Retina (tissue), 1 donor: ENCODE measurements at regions not wholly inside any gene's neighbourhood (a gene's known extent, or its start where the extent isn't known, plus 50 kb on each side); places are given as distances from the start of the nearest gene placed in this dataset.
"Not testable (repeated sequence)": the region's sequence is repeated elsewhere in the genome, so short reads cannot be mapped to it uniquely, and the experiment has no call there.

Experiments used
- DNase-seq: peaks from one replicate; pipeline ENCODE4 v3.0.0-alpha.2; 2016

DNA sequence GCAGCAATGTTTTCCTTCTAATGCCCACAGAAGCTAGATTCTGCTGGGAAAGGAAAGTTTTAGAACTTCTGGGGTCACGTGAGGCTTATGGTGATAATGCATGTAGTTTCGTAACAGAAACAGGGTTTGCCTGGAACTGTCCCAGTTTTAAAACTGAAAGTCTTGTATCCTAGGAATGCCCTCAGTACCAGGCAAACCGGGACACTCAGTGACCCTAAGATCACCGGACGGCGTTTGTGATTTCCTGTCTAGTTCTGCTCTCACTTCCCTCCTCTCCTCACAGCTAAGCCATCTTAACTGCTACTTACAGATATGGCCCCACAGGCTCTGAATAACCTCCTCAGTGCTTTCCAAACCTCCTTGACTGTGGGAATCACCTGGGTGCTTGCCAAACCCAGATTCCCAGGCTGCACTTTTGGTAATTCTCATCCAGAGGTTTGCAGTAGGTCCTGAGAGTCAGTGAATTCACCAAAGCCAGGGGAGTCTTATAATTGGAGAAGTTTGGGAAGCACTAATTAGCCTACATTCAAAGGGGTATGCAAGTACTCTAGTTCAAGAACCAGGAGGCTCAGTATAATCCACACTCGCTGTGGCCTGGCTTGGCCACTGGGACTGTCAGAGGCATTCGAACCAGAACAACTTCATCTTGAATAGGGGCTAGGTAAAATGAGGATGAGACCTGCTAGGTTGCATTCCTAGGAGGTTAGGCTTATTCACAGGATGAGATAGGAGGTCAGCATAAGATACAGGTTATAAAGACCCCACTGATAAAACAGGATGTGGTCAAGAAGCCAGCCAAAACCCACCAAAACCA, 231.6 kb upstream of the MYLIP start:
- DNase-seq: no peak

DNA sequence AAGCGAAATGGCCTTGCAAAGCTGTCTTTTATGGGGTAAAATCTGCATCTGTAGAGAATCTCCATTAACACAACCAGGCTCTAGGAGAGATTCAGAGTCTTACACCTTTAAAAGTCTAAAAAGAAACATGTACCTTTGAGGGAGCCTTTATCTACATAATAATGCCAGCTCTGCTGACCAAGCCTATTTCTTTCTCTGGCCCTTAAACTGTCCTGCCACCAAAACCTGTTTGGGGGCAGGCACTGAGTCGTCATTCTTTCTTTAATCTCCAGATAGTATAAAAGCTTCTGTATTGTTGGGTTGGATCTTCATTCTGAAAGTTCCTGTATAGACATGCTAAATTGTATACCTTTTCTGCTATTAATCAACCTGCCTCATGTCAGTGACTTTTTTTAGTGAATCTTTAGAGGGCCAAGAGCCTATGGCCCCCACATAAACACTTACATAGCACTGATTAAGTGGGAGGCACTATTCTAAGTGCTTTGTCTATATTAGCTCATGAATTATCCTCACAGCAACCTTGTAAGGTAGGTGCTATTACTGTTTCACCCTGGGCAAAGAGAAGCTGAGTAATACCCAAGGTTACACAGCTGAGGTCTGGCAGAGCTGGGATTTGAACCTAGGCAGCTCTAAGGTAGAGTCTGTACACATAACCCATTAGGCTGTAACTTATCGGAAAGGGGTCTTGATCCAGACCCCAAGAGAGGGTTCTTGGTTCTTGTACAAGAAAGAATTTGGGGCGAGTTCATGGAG, 232.3 kb upstream of the DTNBP1 start:
- no peak for DNase-seq

DNA sequence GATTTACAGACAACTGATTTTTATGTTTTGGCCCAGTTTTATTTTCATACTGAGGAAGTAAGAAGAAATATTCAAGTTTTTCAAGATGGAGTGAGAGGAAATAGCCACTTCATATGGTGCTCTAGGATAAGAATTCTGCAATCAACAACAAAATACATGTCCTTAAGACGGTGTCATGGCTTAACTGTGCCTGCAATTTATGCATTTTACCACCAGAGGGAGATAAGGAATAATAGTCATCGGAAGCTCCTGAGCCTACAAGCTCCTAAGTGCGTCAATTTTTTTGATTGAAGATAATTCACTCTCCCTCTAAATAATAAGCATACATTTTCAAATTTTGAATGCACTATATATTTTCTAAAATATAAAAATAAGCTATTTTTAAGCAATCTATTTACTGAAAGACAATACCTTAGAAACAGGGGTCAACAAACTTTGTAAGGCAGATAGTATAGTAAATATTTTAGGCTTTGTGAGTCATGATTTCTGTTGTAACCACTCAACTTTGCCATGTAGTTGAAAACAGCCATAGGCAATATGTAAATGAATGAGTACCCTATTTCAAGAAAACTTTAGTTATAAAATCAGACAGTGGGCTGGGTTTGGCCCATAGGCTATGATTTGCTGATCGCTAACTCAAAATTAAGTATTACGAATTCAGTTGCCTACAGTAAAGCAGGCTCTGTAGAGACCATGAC, 230.9 kb upstream of the DTNBP1 start:
- no peak for DNase-seq

DNA sequence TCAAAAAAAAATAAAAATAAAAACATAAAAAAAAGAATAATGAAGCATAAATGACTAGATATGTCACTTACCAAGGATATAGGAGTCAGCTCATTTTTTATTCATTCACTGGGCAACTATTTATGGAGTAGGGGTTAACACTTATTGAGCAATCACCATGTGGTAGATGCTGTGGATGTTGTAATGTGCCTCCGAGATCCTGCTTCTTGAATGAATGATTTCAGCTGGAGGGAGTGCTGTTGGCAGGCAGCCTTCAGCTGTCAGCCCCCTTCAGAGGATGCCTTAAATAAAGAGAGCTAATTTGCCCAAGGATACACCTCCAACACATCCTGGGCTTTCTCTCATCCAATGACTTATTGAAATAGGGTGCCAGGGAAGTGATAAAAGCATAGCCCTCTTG, 229.5 kb upstream of the DTNBP1 start:
- no peak for DNase-seq

DNA sequence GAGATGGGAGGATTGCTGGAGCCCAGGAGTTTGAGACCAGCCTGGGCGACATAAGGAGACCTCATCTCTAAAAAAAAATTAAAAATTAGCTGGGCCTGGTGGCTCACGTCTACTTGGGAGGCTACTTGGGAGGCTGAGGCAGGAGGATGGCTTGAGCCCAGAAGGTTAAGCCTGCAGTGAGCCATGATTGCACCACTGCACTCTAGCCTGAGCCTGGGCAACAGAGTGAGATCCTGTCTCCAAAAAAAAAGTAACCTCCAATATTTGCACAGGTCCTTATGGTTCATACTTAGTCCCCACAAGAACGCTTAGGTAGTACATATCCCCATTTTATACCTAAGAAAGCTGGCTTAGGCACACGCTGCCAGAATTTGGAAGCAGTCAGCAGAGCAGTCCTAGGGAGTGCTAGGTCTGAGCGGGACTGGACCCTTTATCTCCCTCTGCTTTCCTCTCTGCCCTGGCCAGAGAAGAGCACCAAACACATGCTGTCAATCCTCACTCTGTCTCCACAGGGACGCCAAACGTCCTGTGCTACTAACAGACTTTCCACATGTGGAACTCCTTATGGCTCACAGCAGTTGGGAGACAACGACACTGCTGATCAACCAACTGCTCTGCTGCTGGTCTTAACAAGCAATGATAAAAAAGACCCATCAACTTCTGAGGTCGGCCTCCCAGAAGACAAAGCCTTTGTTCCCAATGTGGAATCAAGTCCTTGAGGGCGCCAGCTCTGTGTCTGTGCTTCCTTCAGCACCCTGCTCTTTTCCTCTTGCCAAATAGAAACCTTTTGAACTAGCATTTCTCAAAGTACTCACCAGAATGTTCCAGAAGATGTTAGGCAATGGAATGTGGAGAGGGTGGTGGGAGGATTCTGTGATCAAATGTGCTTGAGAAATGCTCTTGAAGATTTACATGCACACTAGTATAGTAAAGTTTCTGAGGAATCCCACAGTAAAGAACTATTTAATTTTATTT, 226.3 kb upstream of the DTNBP1 start:
- DNase-seq: no peak

DNA sequence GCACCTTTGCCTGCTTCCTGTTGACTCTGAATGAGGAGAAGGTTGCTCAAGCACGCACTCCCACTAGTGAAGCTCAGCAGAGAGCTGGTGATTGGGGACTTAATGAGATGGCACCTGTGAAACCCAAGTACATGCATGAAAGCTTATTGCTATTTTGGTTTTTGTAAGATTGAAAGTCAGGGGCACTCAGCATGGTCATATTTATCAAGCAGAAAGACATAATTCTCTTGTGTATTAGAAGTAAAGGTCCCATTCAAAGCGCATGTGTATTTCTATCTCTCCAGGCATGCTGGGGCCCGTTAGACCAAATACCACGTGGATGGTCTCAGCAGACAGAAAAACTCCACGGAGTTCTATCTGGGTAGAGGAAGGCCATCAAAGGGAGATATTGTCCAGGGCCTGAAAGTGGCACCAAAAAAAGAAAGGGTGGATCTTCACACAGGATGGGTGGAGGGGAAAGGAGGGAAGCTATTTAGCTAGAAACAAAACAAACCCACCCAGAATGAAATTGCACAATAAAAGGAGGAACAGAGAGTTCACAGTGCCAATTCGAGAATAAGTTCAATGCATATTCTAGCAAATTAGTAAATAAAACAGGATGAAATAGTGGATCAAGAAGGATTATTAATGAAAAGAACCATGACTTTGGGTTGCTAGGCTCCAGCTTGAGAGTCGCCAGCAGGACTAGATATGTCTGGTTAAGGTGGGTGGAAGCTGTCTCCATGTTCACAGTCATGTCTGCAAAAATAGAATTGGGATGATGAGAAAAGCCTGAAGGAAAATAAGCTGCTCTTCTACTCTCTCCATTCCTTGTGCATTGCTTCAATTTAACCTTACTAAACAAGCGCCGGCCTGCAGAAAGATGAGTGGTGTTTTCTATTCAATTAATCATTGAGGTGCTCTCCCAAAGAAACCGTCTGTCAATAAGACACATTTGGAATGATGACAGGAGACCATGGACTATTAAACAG, 224.9 kb upstream of the DTNBP1 start:
- no peak for DNase-seq

DNA sequence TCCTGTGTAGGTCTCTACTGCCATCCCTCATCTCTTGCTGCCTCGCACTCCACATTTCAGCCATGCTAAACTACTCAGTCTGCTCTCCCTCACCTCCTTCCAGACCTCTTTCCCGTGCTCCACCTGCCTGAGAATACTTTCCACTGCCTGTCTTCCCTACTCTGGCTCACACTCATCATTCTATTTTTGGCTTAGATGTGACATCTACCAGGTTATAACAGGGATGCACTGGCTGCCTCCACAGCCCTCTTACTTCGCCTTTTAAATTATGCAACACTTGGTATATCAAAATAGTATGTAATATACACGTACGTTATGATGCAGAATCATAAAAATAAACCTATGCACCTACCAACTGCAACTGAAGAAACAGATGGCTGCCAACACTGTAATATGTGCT, 222.8 kb upstream of the DTNBP1 start:
- no peak for DNase-seq

DNA sequence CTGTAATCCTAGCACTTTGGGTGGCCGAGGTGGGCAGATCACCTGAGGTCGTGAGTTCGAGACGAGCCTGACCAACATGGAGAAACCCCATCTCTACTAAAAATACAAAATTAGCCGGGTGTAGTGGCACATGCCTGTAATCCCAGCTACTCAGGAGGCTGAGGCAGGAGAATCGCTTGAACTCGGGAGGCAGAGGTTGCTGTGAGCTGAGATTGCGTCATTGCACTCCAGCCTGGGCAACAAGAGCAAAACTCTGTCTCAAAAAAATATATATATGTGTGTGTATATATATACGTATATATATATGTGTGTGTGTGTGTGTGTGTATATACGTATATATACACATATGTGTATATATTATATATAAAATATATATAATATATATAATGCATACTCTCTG, 220.8 kb upstream of the DTNBP1 start:
- not testable (repeated sequence) for DNase-seq

DNA sequence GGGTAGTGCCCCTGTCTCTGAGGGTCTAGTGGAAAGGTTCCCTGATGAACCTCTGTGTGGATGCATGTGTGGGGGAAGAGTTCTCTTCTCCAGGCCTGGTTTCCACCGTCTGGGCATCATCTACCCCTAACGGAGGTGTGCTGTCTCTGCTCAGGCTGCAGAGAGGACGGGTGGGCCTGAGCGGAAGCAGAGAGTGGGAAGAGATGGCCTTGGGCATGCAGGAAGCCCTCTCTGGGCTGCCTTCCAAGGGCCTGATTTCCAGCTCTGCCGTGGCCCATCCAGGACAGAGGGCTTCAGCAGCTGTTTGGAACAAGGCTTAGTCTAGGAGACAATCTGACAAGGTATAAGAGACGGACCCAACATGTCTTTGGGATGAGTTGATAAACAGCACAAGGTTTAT, 220.1 kb upstream of the DTNBP1 start:
- DNase-seq: no peak

DNA sequence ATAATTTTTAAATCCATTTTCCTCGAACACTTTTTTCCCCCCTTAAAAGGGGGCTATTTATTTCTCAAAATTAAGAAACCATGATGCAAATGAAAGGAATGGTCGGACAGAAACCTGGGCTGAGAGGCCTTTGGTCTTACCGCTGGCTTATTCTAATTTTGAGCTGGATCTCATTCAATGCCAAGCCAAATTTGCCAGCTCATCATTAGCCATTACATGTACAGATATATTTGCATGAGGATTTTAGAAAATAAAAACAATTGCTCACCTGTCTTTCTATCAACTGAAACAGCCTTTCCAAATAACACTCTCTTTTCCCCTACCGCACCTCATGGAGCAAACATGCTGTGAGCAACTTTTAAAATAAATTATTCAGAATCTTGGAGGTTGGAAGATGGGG, 219.5 kb upstream of the DTNBP1 start:
- DNase-seq: no peak

DNA sequence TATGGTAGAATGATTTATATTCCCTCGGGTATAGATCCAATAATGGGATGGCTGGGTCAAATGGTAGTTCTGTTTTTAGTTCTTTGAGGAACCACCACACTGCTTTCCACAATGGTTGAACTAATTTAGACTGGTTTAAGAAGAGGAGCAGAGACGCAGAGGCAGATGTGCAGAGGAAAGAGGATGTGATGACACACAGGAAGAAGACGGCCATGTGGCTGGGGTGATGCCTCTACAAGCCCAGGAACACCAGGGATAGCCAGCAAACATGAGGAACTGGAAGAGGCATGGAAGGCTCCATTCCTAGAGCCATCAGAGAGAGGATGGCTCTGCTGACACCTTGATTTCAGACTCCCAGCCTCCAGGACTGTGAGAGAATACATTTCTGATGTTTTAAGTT, 218.3 kb upstream of the DTNBP1 start:
- DNase-seq: no peak

DNA sequence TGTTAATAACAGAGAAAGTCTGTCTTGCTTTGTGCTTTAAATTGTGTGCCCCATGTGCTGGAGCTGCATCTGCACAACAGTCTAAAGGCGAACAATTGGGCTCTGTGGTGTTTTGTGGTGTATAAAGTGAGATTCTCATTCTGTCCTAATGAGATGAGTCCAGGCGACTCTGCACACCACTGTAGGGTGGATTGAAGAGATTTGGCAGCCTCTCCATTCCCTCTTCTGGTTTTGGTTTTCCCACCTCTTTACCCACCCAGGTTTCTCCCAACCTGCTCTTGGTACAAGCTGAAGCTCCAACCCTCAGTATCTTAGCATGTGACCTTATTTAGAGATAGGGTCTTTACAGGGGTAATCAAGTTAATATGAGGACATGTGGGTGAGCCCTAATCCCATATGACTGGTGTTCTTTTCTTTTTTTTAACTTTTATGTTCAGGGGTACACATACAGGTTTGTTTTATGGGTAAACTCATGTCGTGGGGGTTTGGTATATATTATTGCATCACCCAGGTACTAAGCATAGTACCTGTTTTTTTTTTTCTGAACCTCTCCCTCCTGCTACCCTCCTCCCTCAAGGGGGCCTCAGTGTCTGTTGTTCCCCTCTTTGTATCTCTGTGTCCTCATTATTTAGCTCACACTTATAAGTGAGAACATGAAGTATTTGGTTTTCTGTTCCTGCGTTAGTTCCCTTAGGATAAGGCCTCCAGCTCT, 217.6 kb upstream of the DTNBP1 start:
- no peak for DNase-seq

DNA sequence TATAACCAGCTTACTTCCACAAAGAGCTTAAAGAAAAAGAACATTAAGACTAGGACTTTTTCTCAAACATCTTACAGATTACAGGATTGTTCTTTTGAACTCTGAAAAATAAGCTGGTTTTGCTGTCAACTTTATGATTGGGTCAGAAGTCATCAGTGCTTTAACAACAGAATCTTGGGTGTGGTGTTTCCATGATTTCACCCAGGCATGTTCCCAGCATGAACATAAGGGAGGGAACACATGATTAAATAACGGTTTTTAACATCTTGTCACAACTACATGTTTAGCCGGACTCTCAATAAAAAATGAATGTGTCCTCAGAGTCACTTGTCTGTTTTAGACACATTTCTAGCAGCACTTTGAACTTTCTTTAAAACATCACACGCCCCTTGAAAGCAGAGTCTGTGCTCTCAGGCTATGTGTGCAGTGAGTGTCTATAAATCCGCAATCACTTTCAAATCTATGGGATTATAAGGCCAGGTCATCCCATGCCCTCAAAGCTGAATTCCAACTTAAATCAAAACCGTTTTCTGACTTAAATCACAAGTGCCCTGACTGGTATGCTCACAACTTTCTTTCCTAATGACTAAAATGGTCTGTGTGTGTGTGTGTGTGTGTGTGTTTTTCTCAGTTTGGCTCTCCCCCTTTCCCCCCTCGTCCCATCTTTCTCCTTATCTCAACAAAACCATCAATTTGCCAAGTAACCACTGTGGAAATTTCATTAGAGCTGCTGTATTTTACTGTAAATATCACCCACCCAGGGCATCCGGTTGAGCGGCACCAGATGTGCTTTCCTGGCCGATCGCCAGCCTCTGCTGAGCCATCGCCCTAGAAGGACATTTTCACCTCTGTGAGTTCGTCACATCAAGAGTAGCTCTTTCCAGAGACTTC, 216.8 kb upstream of the DTNBP1 start:
- DNase-seq: no peak

DNA sequence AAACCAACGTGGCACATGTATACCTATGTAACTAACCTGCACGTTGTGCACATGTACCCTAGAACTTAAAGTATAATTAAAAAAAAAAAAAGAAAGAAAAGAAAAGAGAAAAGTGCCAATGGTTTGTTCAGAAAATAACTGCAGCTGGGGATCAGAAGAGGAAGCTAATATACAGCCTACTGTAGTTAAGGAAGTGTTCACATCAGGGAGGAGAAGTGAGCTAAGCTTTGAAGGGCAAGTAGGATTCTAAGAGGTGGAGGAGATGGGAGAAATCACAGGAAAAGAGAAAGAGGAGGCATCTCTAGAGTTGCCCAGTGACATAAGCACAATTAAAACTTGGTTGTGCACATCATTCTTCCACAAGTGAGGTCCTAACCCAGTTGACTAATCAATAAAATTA, 214.4 kb upstream of the DTNBP1 start:
- DNase-seq: no peak

DNA sequence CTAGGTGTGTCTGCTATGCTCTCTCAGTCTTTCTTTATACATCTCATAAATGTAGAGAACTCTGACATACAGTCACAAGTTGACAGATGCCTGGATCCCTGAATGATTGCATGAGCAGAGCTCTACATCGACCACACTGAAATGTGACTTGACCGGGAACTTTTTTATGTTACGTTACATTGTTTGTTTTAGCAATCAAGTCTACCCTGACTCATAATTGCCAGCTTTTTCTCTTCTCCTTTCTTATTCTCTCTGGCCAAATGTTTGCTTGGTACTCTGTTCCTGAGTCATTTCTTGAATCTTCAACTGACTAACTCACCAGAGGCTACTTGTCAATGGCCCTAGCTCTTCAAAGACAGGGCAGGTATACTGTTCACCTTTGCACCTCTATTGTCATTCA, 213.6 kb upstream of the DTNBP1 start:
- DNase-seq: no peak

DNA sequence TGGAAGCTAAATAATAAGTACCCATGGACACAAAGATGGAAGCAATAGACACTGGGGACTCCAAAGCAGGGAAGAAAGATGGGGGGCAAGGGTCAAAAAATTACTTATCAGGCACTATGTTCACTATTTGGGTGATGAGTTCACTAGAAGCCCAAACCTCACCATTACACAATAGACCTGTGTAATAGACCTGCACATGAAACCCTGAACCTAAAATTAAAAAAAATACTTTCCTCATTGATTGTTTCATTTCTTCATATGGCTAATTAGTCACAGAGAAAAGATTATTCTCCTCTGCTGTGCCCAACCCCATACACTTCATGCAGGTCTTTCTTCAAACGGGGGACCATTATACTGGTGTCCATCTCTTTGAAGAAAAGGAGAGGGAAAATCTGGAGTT, 213.0 kb upstream of the DTNBP1 start:
- no peak for DNase-seq

DNA sequence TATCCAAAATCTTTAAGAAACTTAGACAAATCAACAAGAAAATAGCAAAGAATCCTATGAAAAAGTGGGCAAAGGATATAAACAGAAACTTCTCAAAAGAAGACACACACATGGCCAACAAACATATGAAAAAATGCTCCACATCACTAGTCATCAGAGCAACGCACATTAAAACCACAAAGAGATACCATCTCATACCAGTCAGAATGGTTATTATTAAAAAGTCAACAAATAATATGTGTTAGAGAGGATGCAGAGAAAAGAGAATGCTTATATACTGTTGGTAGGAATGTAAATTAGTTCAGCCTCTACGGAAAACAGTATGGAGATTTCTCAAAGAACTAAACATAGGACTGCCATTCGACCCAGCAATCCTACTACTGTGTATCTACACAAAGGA, 212.0 kb upstream of the DTNBP1 start:
- DNase-seq: no peak

DNA sequence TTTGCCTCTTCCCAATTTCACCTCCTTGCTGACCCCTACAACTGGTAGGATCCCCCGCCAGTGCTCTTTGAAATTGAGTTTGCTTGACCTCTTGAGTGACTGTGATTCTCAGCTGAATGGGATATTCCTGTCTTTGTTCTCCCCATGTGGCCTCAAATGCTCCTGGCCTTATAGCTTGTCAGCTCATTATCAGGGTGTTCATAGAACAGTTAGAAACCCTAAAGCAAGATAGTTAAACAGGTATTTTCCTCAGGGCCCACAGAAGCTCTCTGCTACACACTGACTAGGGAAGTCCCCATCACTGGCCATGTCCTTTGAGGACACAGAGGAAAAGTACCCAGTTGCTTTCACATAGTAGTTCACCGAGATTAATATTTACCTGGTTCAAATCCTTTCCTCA, 211.5 kb upstream of the DTNBP1 start:
- no peak for DNase-seq

DNA sequence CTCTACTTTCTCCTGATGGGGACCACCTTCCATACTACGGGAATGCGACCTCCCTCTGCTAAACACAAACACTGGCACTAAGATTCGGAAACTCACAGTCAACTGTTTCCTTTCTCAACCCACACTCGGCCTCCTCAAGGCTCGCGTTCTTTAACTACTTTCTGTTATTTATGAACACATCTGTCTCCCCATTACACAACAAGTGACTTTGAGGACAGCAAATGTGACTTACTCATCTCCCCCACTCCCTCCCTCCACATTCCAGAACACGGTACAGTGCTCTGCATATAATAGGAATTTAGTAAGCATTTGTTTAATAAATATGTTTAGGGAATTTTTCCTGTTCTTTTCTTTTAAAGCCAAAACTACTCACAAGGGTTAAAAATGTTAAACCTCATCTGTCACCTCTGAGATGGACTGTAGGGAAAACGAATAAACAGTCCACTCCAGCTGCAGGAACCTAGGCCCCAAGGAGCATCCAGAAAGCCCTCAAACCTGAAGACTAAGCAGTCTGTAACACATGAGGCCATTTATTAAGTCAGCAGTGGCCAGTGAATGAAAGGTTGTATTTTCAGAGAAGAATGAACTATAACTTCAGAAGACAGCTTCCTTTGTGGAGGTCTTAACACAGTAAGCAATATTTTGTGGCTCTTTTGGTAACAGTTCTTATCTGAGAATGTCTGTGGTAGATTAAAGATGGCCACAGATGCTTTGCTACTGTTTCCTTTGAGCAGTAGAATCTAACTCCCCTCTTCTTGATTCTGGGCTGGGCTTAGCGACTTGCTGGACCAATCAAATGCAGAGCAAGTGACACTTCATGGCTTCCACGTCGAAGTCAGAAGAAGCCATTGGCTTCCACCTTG, 209.6 kb upstream of the DTNBP1 start:
- no peak for DNase-seq
